Brain pericyte (primary cell): ENCODE measurements at regions not wholly inside any gene's neighbourhood (a gene's known extent, or its start where the extent isn't known, plus 50 kb on each side); places are given as distances from the start of the nearest gene placed in this dataset.
"Not testable (repeated sequence)": the region's sequence is repeated elsewhere in the genome, so short reads cannot be mapped to it uniquely, and the experiment has no call there.

Source experiments
- DNase-seq: peaks from one replicate; pipeline ENCODE4 v3.0.0-alpha.2; 2012; ENCODE audit warnings: low read depth, low spot score

DNA sequence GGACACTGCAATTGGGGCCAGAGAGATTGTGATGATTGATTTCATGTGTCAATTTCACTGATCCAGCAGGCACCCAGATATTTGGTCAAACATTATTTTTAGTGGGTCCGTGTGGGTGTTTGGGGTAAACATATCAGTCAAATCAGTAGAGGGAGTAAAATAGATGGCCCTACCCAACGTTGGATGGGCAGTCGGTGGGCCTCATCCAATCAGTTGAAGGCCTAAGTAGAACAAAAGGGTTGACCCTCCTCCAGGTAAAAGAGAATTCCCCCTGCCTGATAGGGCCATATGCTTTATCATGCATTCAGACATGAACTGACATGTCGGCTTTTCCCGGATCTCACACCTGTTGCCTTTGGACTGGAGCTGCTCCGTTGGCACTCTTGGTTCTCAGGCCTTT lies 195.1 kb upstream of the CAND1 start:
- DNase-seq: no peak

DNA sequence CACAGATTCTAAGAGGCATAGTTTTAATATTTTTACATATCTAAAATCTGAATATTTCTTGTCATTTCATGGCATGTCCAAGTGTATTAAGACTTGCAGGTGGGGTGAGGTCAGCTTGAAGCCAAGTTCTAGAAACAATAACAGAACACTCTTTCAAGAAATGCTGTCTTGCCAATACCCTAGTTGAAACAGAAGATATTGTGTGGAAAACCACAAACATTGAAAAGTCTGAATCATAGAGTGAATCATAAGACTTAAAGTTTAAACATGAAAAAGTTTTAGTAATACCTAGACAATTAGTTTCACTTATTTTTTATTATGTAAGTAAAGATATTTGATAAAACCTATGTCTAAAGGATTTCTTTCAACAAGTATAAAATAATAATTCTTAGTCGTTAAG lies 191.5 kb upstream of the CAND1 start:
- no peak for DNase-seq

DNA sequence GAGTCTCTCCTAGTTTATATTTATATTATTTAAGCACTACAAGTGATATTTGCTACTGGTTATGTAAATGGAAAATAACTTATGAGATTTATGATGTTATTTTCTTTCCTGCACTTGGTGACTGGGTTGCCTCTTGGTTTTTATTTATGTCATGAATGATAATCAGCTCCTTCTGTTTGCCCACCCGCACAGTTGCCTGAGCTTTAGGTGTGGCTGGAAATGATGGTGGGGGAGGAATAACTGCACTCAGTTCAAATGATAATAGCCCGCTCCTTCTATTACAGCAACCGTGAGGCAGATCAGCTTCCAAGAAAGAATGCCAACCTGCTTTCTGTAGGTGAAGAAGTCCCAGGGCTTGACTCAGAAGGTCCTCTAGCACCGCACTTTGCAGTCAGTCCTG lies 190.2 kb upstream of the CAND1 start:
- no peak for DNase-seq

DNA sequence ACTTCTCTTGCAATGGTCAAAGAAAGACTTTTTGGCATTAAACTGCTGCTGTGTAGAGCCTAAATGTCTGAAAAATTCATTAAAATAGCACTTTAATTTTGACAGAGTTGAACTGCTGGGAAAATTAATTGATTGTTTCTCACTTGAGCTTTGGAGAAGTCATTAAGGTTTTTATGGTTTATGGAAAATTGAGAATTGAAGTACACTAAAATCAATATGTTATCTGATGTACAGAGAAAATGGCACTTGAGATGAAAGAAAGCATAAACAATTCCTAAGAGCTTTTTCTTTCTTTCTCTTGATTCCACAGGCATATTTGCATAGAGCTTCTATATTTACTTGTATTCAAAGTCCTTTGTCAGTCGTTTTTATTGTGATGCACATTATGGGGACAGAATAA lies 188.5 kb upstream of the CAND1 start:
- no peak for DNase-seq

DNA sequence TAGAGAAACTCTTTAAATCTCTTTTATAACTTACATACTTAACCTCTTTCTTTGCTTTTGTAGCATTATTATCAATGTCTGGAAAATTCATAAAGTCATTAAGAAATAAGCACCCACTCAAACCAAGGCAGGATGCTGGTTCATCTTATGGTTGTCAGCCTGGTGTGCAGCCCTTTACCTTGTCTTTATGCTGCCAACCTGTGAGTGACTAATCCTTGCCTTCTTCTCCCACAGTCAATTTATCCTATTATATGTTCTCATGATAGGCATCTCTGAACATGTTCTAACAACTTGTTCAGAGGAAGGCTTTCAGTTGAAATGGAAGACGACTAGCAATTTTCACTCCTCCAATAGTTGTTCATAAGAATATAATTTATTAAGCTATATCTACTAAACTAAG lies 186.9 kb upstream of the CAND1 start:
- DNase-seq: no peak

DNA sequence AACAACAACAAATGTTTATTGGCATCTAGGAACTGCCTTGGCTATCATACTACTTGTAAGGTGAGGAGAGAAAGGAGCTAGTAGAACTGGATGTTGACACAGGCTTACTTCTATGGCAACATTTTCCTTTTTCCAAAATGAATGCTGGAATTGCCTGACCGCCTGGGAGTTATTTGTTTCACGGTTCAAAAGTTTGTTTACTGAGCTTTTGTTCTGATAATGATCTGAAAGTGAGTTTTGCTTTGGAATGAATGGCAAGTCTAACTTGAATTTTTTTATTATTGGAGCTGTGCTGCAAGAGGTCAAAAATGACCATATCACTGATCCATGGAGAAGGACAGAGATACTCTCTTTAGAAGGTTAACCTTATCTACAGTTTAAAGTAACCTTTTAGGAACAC lies 183.5 kb upstream of the CAND1 start:
- no peak for DNase-seq

DNA sequence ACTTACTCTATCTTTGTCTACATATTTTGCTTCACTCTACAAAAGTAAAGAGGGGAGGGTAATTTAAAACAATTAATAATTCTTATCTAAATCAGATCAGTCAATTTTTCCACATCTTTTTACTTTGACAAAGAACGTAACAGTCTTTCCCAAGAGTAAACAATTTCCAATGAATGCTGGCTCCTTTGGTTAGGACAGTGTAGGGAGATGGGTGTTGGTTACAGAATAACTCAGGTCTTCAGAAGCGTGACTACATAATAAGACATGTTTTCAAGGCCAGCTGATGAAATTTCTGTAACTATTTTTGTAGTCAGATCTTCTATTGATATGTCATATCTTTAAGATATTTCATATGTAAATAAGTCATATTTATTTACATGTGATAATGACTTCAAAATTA lies 183.0 kb upstream of the CAND1 start:
- no peak for DNase-seq

DNA sequence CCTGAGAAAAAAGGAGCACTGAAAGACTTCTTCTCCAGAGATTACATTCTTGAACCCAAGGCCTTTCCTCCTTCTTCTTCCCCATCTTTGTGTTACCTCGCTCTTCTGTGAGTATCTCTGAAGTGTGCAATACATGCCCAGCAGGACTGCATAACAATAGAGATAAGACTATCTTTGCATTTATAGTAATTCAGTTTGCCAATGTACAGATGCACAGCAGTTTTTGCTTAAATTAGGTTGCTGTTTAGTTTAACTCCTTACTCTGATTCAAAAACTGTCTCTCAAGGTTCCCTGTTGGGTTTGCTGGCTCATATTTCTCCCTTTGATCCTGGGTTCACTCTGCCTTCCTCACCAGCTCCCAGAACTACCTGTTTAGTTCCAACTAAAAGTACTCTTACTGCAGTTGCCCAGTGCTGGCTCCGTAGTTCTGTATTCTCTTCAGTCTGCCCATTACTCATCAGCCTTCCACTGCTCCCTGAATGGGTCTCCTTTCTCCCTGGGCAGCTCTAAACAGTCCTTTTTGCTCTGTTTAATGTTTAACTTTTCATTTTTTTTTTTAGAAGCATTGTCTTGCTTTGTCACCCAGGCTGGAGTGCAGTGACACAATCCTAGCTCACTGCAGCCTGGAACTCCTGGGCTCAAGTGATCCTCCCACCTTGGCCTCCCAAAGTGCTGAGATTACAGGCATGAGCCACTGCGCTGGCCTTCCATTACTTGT lies 180.6 kb upstream of the CAND1 start:
- no peak for DNase-seq

DNA sequence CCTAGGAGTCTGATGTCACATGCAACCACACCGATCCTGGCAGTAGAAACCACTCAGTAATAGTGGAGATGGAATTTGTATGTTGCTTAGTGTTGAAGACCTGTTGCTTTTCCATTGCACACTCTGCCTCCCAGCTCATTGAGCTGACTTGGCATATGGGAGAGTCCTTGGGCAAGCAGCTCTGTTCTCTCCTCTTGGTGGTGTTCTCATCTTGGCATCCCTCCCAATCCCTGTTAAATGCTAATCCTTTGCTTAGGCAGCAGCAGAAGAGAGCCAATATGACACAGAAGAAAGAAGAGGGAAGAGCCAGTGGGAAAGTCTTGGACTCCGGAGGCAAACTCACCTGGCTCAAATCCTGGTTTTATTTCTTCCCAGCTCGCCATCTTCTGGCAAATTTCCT lies 178.0 kb upstream of the CAND1 start:
- DNase-seq: no peak

DNA sequence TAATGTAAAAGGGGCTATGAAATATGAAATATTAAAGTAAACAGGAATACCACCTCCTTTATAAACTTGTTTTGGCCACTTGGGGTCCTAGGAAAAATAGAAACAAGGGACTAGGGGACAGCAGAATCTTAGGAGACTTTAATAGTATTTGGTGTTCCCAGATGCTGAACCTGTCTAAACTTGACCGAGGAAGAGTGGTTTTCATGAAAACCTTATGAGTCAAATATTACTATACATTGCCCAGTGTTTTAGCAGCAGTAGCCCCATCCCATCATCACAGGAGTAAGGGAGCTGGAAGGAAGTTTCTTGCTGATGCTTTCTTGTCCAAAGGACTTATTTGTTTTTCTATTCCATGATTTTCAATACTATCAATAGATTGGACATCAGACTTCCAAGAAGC lies 177.5 kb upstream of the CAND1 start:
- no peak for DNase-seq

DNA sequence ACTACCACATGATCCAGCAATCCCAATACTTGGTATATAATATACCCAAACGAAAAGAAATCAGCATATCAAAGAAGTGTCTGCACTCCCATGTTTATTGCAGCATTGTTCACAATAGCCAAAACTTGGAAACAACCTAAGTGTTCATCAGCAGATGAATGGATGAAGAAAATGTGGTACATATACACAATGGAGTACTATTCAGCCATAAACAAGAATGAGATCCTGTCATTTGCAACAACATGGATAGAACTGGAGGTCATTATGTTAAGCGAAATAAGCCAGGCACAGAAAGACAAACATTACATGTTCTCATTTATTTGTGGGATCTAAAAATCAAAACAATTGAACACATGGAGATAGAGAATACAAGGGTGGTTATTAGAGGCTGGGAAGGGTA lies 176.2 kb upstream of the CAND1 start:
- not testable (repeated sequence) for DNase-seq

DNA sequence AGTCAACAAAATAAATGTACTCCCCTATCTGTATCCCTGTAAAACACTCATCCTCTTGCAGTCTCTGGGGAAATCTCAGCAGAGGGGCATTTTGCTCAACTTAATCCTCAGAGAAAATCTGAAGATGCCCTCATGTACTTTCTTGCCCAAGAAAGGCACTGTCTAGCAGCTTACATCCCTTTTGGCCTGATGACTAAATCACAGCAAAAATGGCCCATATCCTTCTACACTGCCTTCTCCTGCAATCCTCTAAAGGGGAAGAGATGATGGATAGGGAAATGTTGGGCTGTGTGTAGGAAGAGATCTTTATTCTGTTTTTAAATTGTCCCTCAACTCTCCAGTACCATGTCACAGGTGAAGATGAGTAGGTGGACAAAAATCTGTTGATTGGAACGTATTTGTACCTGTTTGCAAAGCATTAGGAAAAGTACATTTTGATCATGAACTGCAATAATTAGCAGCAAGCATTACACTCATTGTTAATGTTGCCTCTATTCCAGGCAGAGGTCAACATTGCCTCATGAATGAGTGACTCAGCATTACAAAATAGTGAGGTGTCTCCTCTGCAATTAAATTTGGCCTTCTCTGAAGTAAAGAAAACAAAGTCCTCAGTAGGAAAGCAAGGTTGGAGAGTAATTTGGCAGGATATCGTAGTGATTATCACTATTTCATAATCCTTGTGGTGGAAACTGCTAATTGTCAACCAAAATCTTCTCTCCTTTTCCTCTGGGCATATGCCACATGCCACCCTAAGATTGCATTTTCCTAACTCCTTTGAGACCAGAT lies 172.4 kb upstream of the CAND1 start:
- no peak for DNase-seq

DNA sequence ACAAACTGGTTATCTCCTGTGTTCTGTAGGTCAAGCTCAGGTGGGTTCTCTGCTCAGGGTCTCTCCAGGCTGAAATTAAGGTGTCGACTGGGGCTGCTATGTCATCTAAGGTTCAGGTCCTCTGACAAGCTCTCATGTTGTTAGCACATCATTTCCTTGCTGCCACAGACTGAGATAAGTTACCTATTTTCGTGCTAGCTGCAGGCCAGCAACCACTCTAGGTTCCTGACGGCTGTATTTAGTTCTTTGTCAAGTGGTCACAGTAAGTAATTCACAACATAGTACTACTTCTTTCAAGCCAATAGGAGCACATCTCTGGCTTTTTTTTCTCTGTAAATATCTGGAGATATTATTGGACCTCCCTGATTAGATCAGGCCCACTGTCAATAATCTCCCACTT lies 169.3 kb upstream of the CAND1 start:
- DNase-seq: no peak

DNA sequence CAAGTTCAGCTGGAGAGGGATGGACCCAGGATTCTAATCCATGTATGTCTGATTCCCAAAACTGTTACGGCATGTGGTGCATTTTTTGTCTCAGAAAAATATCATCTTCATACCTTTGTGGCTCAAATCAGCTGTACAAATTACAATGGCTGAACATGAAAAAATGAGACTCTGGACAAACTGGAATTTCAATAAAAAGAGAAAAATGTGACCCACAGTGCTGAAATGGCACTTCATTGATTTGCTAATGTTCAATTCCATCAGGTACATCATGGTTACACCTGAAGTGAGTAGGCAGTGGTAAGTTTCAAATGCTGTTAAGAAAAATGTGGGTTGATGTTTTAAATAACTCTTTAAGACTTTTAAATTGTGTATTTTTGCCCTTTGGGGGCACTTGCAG lies 165.6 kb upstream of the CAND1 start:
- DNase-seq: no peak

DNA sequence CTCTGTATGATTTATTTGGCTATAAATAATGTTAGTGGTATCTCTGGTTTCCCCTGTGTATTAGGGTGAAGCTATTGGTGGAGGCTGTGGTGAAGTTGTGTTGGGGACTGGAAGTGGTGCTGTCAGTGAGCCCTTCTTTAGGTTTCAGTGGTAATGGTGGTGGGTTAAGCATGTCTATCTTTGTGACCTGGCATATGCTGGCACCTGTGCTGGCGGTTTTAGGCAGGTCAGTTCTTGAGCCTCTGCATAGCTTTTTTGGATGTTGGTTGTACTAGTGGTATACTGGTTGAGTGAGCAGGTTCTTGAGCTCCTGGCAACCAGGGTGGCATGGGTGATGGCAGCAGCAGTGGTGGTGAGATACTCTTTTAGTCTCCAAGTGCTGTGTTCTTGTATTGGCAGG lies 161.9 kb upstream of the CAND1 start:
- no peak for DNase-seq

DNA sequence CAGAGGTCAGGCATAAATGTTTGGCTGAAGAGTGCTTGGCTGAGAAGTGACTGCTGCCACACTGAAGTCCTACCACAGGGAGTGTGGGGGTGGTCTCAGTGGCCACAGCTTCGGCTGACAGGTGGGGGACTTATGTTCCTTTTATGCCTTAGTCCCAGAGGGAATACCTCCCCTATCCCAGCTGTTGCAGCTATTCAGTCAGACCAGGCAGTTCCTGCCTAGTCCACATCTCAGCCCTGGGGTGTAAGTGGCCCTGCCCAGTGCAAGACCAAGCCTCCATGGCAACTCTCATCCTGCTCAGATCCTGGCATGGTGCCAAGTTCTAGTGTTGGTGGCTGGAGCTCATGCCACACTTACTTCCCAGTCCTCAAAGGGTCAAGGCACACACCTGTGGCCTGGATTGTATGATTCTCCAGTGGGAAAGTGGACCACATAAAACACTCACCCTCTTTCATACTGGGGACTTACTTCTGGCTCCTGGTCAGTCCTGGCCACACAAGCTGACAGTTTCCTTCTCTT lies 161.3 kb upstream of the CAND1 start:
- no peak for DNase-seq

DNA sequence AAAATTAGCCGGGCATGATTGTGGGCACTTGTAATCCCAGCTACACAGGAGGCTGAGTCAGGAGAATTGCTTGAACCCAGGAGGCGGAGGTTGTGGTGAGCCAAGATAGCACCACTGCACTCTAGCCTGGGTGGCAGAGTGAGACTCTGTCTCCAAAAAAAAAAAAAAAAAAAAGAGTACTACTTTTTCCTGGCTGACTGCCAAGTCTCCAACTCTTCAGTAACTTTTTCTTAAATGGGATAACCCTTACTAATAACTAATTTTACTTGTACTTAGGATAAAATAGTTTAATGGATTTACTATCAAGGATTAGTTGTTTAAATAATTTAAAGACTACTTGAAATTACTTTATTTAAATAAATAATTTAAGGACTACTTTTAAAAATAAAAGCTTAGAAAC lies 158.8 kb upstream of the CAND1 start:
- not testable (repeated sequence) for DNase-seq

DNA sequence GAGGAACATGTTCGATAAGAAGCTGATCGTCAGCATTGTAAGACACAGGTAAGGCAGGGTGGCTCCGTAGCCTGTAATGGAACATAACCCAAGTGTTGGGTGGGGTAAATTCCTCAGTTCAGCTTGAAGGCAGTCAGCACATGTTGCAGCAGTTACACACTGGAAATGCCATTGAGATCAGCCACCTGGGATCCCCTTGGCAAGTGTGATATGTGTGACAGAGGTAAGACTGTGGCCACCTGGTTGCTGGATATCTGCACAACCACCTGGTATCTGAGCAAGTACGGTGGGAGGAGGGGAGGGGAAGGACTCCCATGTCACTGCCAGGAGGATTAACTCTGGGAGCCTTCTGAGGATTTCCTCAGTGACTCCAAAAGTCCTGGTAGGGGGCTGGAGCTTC lies 158.0 kb upstream of the CAND1 start:
- no peak for DNase-seq

DNA sequence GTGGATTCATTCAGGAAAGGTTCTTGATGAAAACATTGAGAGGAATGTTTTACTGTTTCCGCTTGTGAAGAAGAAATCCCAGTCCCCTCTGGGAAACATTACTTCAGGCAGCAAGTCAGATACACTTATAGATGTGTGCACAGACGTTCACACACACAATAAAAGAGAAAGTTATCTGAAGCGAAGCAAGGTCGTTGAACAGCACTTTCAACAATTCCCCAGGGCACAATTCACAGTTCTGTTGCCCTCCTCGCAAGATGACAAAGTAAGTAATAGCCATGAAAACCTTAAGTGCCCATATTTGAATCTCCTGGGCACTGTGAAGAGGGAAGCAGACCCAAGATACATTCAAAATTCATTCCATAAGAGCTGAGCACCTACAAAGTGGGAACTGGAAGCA lies 156.6 kb upstream of the CAND1 start:
- no peak for DNase-seq

DNA sequence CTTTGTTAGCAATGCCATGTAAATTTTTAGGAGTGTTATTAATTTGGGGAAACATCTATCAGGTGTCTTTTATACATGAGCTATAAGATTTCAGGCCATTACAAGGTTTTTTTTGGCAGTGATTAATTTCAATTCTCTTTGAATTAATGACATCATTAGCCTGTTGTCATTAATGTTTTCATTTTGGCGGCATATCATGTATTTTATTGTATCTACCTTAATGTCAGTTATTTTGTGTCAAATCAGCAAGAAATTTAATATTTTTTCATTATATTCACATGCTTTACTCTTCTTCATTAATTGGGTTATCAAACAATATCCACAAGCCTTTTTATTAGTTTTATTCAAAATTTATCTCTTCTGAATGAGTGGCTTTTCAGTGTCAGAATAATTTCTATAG lies 153.0 kb upstream of the CAND1 start:
- DNase-seq: no peak

DNA sequence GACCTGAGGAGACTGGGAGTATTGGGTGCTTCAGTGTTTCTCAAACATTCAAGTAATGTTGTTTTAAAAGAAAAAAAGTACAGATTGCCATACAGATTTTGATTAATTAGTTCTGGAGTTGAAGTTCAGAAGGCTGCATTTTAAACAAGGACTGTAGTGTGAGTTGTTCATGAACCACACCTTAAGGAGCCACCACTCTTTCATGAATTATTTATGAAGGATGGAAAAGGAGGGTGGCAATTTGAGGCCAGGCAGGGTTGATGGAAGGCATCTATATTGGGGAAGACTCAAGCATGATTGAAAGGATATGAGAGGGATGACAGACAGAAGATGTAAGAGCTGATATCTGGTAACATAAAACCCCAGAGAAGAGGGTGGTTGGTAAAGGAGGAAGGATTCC lies 146.6 kb upstream of the CAND1 start:
- DNase-seq: no peak

DNA sequence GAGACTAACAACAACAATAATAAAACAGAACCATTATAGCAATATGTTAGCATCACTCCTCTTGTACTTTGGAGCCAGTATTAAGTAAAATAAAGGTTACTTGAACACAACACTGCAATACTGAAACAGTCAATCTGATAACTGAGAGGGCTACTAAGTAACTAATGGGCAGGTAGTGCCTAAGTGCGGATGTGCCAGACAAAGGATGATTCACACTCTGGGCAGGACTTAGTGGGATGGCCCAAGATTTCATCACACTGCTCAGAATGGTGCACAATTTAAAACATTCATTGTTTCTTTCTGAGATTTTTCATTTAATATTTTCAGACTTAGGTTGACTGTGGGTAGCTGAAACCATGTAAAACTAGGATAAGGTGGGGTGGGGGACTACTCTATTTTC lies 131.9 kb upstream of the CAND1 start:
- no peak for DNase-seq

DNA sequence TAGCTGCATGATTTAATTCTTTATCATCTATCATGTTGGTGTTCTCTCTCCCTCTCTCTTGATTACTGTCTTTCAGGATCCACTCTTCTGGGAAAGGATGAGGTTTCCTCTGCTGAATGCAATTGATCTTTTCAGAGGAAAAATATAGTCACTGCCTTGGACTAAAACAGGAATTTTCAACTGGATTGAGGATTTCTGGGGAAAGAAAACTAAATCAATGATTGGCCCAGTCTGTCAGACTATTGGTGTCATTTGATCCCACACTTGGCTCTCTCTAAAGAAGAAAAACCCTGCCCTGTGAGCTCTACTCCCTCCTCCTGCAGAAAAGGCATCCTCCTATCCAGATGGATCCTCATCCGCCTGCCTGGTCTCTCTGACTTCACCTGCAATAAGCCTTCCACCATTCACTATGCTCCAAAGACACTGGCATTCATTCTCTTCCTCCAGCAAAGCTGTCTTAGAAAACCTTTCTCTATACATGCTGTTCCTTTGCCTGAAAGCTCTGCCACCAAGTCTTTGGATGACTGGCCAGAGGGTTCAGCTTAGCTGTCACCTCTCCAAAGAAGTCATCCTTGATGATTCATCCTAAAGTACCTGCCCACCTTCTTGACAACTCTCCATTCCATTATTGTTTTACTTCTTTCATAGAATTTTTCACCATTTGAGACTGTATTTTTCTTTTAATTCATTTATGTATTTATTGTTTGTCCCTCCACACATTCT lies 127.7 kb upstream of the CAND1 start:
- no peak for DNase-seq
